ENCODE measurements at regions not wholly inside any gene's neighbourhood (a gene's known extent, or its start where the extent isn't known, plus 50 kb on each side); places are given as distances from the start of the nearest gene placed in this dataset.

GRCh38 chr18:44067186-44067585, 613.5 kb upstream of the SETBP1 start:
- H3K27ac Mint-ChIP-seq: no peak overlapping the region
- ChIA-PET CTCF (no interaction called here), POLR2A (no interaction called here)
- no peak for TF ChIP-seq CTCF (IDR thresholded peaks at IDR 0.05)
- DNase-seq (no peak), ATAC-seq (ENCODE audit: low read depth) (no peak)
- H3K27me3 Mint-ChIP-seq: peaks cover 5% of the 10 kb centered on the region
- intact Hi-C loops (cut with micrococcal nuclease): no loop called here
- no peaks in the 10 kb centered on the region for H3K4me1 Mint-ChIP-seq
- no peaks in the 10 kb centered on the region for H3K9me3 Mint-ChIP-seq
- H3K36me3 Mint-ChIP-seq (ENCODE audit: low read depth): no peaks in the 10 kb centered on the region
- H3K4me3 Mint-ChIP-seq: no peak overlapping the region

- intact Hi-C loops (cut with micrococcal nuclease): no loop called here
- Mint-ChIP-seq H3K4me1 (no peaks in the 10 kb centered on the region), H3K4me3 (no peak overlapping the region), H3K27ac (no peak overlapping the region), H3K36me3 (ENCODE audit: low read depth) (no peaks in the 10 kb centered on the region), H3K9me3 (no peaks in the 10 kb centered on the region), H3K27me3 (peaks cover 5% of the 10 kb centered on the region)
- DNase-seq: no peak
- ChIA-PET CTCF (no interaction called here), POLR2A (no interaction called here)
- no peak for ATAC-seq (ENCODE audit: low read depth)
- TF ChIP-seq CTCF (IDR thresholded peaks at IDR 0.05): no peak
Measured at GRCh38 chr18:44075038-44075437, 605.6 kb upstream of the SETBP1 start.

GRCh38 chr18:44079606-44080005, 601.1 kb upstream of the SETBP1 start:
- intact Hi-C loops (cut with micrococcal nuclease): no loop called here
- no peak for ATAC-seq (ENCODE audit: low read depth)
- no peak for TF ChIP-seq CTCF (IDR thresholded peaks at IDR 0.05)
- no peaks in the 10 kb centered on the region for H3K4me1 Mint-ChIP-seq
- POLR2A ChIA-PET: no interaction called here
- H3K9me3 Mint-ChIP-seq: no peaks in the 10 kb centered on the region
- H3K27me3 Mint-ChIP-seq: no peaks in the 10 kb centered on the region
- no peak overlapping the region for H3K4me3 Mint-ChIP-seq
- DNase-seq: no peak
- H3K36me3 Mint-ChIP-seq (ENCODE audit: low read depth): no peaks in the 10 kb centered on the region
- no peak overlapping the region for H3K27ac Mint-ChIP-seq
- CTCF ChIA-PET: no interaction called here

- intact Hi-C loops (cut with micrococcal nuclease): no loop called here
- H3K27ac Mint-ChIP-seq: no peak overlapping the region
- H3K4me3 Mint-ChIP-seq: no peak overlapping the region
- H3K4me1 Mint-ChIP-seq: no peaks in the 10 kb centered on the region
- ChIA-PET POLR2A (no interaction called here), CTCF (no interaction called here)
- H3K27me3 Mint-ChIP-seq: no peaks in the 10 kb centered on the region
- no peak for ATAC-seq (ENCODE audit: low read depth)
- H3K9me3 Mint-ChIP-seq: no peaks in the 10 kb centered on the region
- DNase-seq: no peak
- TF ChIP-seq CTCF (IDR thresholded peaks at IDR 0.05): no peak
- no peaks in the 10 kb centered on the region for H3K36me3 Mint-ChIP-seq (ENCODE audit: low read depth)
Measured at GRCh38 chr18:44080054-44080453, 600.6 kb upstream of the SETBP1 start.

- POLR2A ChIA-PET: no interaction called here
- Mint-ChIP-seq H3K4me1 (no peaks in the 10 kb centered on the region), H3K9me3 (no peaks in the 10 kb centered on the region), H3K36me3 (ENCODE audit: low read depth) (no peaks in the 10 kb centered on the region), H3K4me3 (no peak overlapping the region), H3K27me3 (no peaks in the 10 kb centered on the region), H3K27ac (no peak overlapping the region)
- ATAC-seq (ENCODE audit: low read depth) (no peak), DNase-seq (no peak)
- CTCF ChIA-PET: no interaction called here
- intact Hi-C loops (cut with micrococcal nuclease): loop anchor here (10.0 kb wide), 1 partner anchor 465 kb away; no protein-coding TSS in a partner anchor
- no peak for TF ChIP-seq CTCF (IDR thresholded peaks at IDR 0.05)
Measured at GRCh38 chr18:44089732-44090131, 591.0 kb upstream of the SETBP1 start.

All from activated B cell treated with CpG ODN at 0.5 μM for 24 hours (primary cell).